ENCODE measurements at regions not wholly inside any gene's neighbourhood (a gene's known extent, or its start where the extent isn't known, plus 50 kb on each side); places are given as distances from the start of the nearest gene placed in this dataset.
"Not testable (repeated sequence)": the region's sequence is repeated elsewhere in the genome, so short reads cannot be mapped to it uniquely, and the experiment has no call there.

- not testable (repeated sequence) for DNase-seq
Observed at GRCh38 chr5:123975521-123975920, 463.5 kb downstream of the CSNK1G3 start.

GRCh38 chr5:123966781-123967180 is 454.8 kb downstream of the CSNK1G3 start:
- DNase-seq: no peak

- no peak for DNase-seq
Observed at GRCh38 chr5:123965626-123966025, 453.6 kb downstream of the CSNK1G3 start.

GRCh38 chr5:123964884-123965283 is 452.9 kb downstream of the CSNK1G3 start:
- DNase-seq: no peak

- no peak for DNase-seq
Observed at GRCh38 chr5:123960526-123960925, 448.5 kb downstream of the CSNK1G3 start.

- DNase-seq: no peak
Observed at GRCh38 chr5:123951582-123951977, 439.6 kb downstream of the CSNK1G3 start.

- DNase-seq: no peak
Observed at GRCh38 chr5:123950701-123951581, 439.0 kb downstream of the CSNK1G3 start.

GRCh38 chr5:123949807-123950340 is 437.9 kb downstream of the CSNK1G3 start:
- no peak for DNase-seq

GRCh38 chr5:123949043-123949804 is 437.2 kb downstream of the CSNK1G3 start:
- DNase-seq: no peak

- DNase-seq: no peak
Observed at GRCh38 chr5:123947797-123948196, 435.8 kb downstream of the CSNK1G3 start.

- DNase-seq: no peak
Observed at GRCh38 chr5:123945548-123945947, 433.6 kb downstream of the CSNK1G3 start.

GRCh38 chr5:123943151-123943550 is 431.2 kb downstream of the CSNK1G3 start:
- no peak for DNase-seq

GRCh38 chr5:123940416-123940815 is 428.4 kb downstream of the CSNK1G3 start:
- DNase-seq: no peak

- no peak for DNase-seq
Observed at GRCh38 chr5:123937230-123937629, 425.3 kb downstream of the CSNK1G3 start.

GRCh38 chr5:123936548-123936947 is 424.6 kb downstream of the CSNK1G3 start:
- no peak for DNase-seq

- DNase-seq: not testable (repeated sequence)
Observed at GRCh38 chr5:123933812-123934211, 421.8 kb downstream of the CSNK1G3 start.

GRCh38 chr5:123929055-123929474 is 417.1 kb downstream of the CSNK1G3 start:
- no peak for DNase-seq

GRCh38 chr5:123928401-123928800 is 416.4 kb downstream of the CSNK1G3 start:
- no peak for DNase-seq

- DNase-seq: no peak
Observed at GRCh38 chr5:123921193-123921592, 409.2 kb downstream of the CSNK1G3 start.

GRCh38 chr5:123916345-123917121 is 404.6 kb downstream of the CSNK1G3 start:
- no peak for DNase-seq

- no peak for DNase-seq
Observed at GRCh38 chr5:123914333-123914732, 402.4 kb downstream of the CSNK1G3 start.

- no peak for DNase-seq
Observed at GRCh38 chr5:123907349-123907748, 395.4 kb downstream of the CSNK1G3 start.

Data from NCI-H2107 (cell line).